HCT116 (cell line): ENCODE measurements at regions not wholly inside any gene's neighbourhood (a gene's known extent, or its start where the extent isn't known, plus 50 kb on each side); places are given as distances from the start of the nearest gene placed in this dataset.

Source experiments
- ATAC-seq: fragments of 200-7000 bp; cut with Tn5 transposase; 2 replicates; pipeline ENCODE4 v1.9.1; 2020; ENCODE audit warnings: mild to moderate bottlenecking, moderate library complexity
- BruUV-seq: library from RNA; stranded (reverse); fragments of 400-500 nt; replicated peaks from 2 replicates; lab custom pipeline; 2021; lab: Mats Ljungman, UMichigan
- CTCF ChIA-PET: fragments of 300-600 bp; sonication (Branson Sonifier 250); formaldehyde crosslinking; loops from one replicate; lab custom pipeline; 2021; ENCODE audit warnings: antibody characterized with exemption; lab: Charles Lee
- POLR2A ChIA-PET: fragments of 300-600, 350-600 bp; sonication (Branson Sonifier 250); formaldehyde crosslinking; loops from one replicate; lab custom pipeline; 2021; ENCODE audit warnings: antibody characterized with exemption; lab: Charles Lee
- RAD21 ChIA-PET, 2 experiments: fragments of 300-600 bp; sonication (Branson Sonifier 250); formaldehyde crosslinking; loops; one replicate each; lab custom pipeline; 2023; ENCODE audit warnings: low total read pairs in 2 of 2; ENCODE audit not compliant: uncharacterized antibody in 2 of 2, unreplicated experiment in 2 of 2, low non-redundant PET in 1 of 2; lab: Charles Lee
- DNase-seq: peaks from one replicate; pipeline ENCODE4 v3.0.0-alpha.2; 2010; ENCODE audit warnings: low read depth, low spot score
- H2AFZ ChIP-seq: fragments of 200-600 bp; shearing (Covaris generic), sonication (generic); 2 replicates; pipeline ENCODE4 v1.6.1; 2017; ENCODE audit warnings: low read depth, mixed run types, mixed read lengths, antibody characterized with exemption, low read length; ENCODE audit not compliant: poor library complexity, severe bottlenecking
- H3K27ac ChIP-seq: 2 replicates; pipeline ENCODE4 v1.5.1; 2012; ENCODE audit warnings: low read depth, low read length
- H3K27me3 ChIP-seq: fragments of 200-600 bp; sonication (generic); 2 replicates; pipeline ENCODE4 v1.6.1; 2016; ENCODE audit warnings: mixed run types, low read length, mixed read lengths; ENCODE audit not compliant: insufficient read depth
- H3K36me3 ChIP-seq, 2 experiments: fragments of 200-500 bp in 1 of 2; fragments of 200-600 bp in 1 of 2; sonication (Bioruptor generic) in 1 of 2; sonication (generic) in 1 of 2; 2 replicates each; pipeline versions ENCODE4 v1.5.1 to v1.6.1; 2014 to 2016; ENCODE audit warnings: low read length in 2 of 2, inconsistent platforms in 1 of 2, mixed read lengths in 1 of 2, mixed run types in 1 of 2; ENCODE audit not compliant: insufficient read depth in 2 of 2, control insufficient read depth in 1 of 2
- H3K4me1 ChIP-seq, 2 experiments: fragments of 200-600 bp in 1 of 2; sonication (generic) in 1 of 2; 2 replicates each; pipeline versions ENCODE4 v1.5.1 to v1.6.1; 2012 to 2017; ENCODE audit warnings: low read length in 2 of 2, inconsistent platforms in 1 of 2, mild to moderate bottlenecking in 1 of 2, mixed read lengths in 1 of 2, mixed run types in 1 of 2, moderate library complexity in 1 of 2; ENCODE audit not compliant: insufficient read depth in 2 of 2, control insufficient read depth in 1 of 2
- H3K4me2 ChIP-seq: fragments of 200-600 bp; sonication (generic); 2 replicates; pipeline ENCODE4 v1.6.1; 2017; ENCODE audit warnings: mixed run types, low read length, mixed read lengths
- H3K4me3 ChIP-seq, 2 experiments: fragments of 200-600 bp in 1 of 2; sonication (generic) in 1 of 2; replicated peaks in 1 of 2; 2 replicates each; pipeline ENCODE4 v1.5.1; 2011 to 2016; ENCODE audit warnings: low read length in 2 of 2, control low read depth in 1 of 2, low read depth in 1 of 2, mild to moderate bottlenecking in 1 of 2, mixed read lengths in 1 of 2, mixed run types in 1 of 2
- H3K79me2 ChIP-seq: fragments of 200-600 bp; sonication (generic); 2 replicates; pipeline ENCODE4 v1.6.1; 2017; ENCODE audit warnings: mild to moderate bottlenecking, mixed run types, low read length, moderate library complexity, mixed read lengths; ENCODE audit not compliant: insufficient read depth
- H3K9ac ChIP-seq: fragments of 200-600 bp; sonication (generic); 2 replicates; pipeline ENCODE4 v1.6.1; 2016; ENCODE audit warnings: low read length, mixed read lengths
- H3K9me2 ChIP-seq: fragments of 200-600 bp; sonication (generic), shearing (Covaris generic); 2 replicates; pipeline ENCODE4 v1.6.1; 2017; ENCODE audit warnings: mixed run types, mild to moderate bottlenecking, moderate library complexity; ENCODE audit not compliant: insufficient read depth
- H3K9me3 ChIP-seq, 2 experiments: fragments of 200-500 bp in 1 of 2; fragments of 200-600 bp in 1 of 2; sonication (Bioruptor generic) in 1 of 2; sonication (generic) in 1 of 2; 2 replicates each; pipeline ENCODE4 v1.6.1; 2014 to 2017; ENCODE audit warnings: low read length in 2 of 2, mixed read lengths in 2 of 2, inconsistent platforms in 1 of 2, low read depth in 1 of 2, mild to moderate bottlenecking in 1 of 2, mixed run types in 1 of 2, moderate library complexity in 1 of 2; ENCODE audit not compliant: control insufficient read depth in 1 of 2, insufficient read depth in 1 of 2
- H4K20me1 ChIP-seq: fragments of 200-600 bp; sonication (generic), shearing (Covaris generic); 2 replicates; pipeline ENCODE4 v1.6.1; 2017; ENCODE audit warnings: mixed run types, mild to moderate bottlenecking, moderate library complexity; ENCODE audit not compliant: insufficient read depth
- EGR1 ChIP-seq: IDR thresholded peaks from 2 replicates; pipeline ENCODE4 v1.6.1; 2012; ENCODE audit warnings: low read depth
- ELF1 ChIP-seq: IDR thresholded peaks from 2 replicates; pipeline ENCODE4 v1.6.1; 2012; ENCODE audit warnings: low read depth, borderline replicate concordance
- FOSL1 ChIP-seq: IDR thresholded peaks from 2 replicates; pipeline ENCODE4 v1.6.1; 2012; ENCODE audit warnings: low read depth
- JUND ChIP-seq: IDR thresholded peaks from 2 replicates; pipeline ENCODE4 v1.6.1; 2012
- RAD21 ChIP-seq: IDR thresholded peaks from 2 replicates; pipeline ENCODE4 v1.6.1; 2012; ENCODE audit warnings: low read depth, mild to moderate bottlenecking
- SIN3A ChIP-seq: IDR thresholded peaks from 2 replicates; pipeline ENCODE4 v1.6.1; 2012; ENCODE audit warnings: low read depth
- SP1 ChIP-seq: IDR thresholded peaks from 2 replicates; pipeline ENCODE4 v1.6.1; 2012; ENCODE audit warnings: low read depth
- TCF7L2 ChIP-seq: IDR thresholded peaks from 2 replicates; pipeline ENCODE4 v1.7.0; 2011; ENCODE audit warnings: borderline replicate concordance, inconsistent platforms; ENCODE audit not compliant: insufficient read depth, insufficient read length; ENCODE audit errors: extremely low read depth
- YY1 ChIP-seq: IDR thresholded peaks from 2 replicates; pipeline ENCODE4 v1.6.1; 2011; ENCODE audit warnings: low read length, low read depth, moderate library complexity, mild to moderate bottlenecking; ENCODE audit not compliant: insufficient replicate concordance; ENCODE audit errors: extremely low read depth
- ZFX ChIP-seq: fragments of 450-650 bp; IDR thresholded peaks from 2 replicates; pipeline ENCODE4 v1.6.1; 2017
- intact Hi-C: fragments of 100-400 bp; cut with micrococcal nuclease; formaldehyde crosslinking; loops from 2 replicates; pipeline ENCODE4 v1.10.0; 2022
- TF ChIP-seq, protein P1 (sequence below), 3 experiments: fragments of 200-600 bp in 1 of 3; sonication (generic) in 1 of 3; IDR thresholded peaks in 2 of 3; conservative IDR thresholded peaks in 1 of 3; 2 replicates each; pipeline ENCODE4 v1.5.1; 2012 to 2017; ENCODE audit warnings: low read depth in 2 of 3, low read length in 2 of 3, antibody characterized with exemption in 1 of 3, borderline replicate concordance in 1 of 3, control low read depth in 1 of 3, mild to moderate bottlenecking in 1 of 3, mixed read lengths in 1 of 3, mixed run types in 1 of 3, moderate library complexity in 1 of 3; ENCODE audit not compliant: insufficient read depth in 1 of 3
- TF ChIP-seq, protein P2 (sequence below): IDR thresholded peaks from 2 replicates; pipeline ENCODE4 v1.6.1; 2011; ENCODE audit warnings: mild to moderate bottlenecking, low read length, moderate library complexity; ENCODE audit not compliant: insufficient replicate concordance; ENCODE audit errors: extremely low read depth
- TF ChIP-seq, protein P3 (sequence below): IDR thresholded peaks from 2 replicates; pipeline ENCODE4 v1.6.1; 2012

DNA sequence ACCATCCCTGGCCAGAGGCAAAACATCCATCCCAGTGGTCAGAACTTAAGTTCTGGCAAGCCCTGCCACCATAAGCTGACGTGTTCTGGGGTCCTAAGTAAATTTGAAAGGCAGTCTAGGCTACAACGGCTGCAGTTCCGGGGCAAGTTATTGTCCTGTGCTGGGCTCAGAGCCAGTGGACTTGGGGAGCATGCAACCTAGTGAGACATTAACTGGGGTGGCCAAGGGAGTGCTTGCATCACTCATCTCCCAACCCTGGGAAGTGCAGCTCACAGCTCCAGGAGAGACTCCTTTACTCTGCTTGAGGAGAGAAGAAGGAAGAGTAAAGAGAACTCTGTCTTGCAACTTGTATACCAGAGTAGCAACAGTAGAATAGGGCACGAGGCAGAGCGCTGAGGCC is 425.4 kb upstream of the PITX2 start:
- CTCF ChIA-PET = no interaction called here
- no peak for DNase-seq
- no peaks in the 10 kb centered on the region for H3K79me2 ChIP-seq
- no peaks in the 10 kb centered on the region for H3K9me3 ChIP-seq
- no TSS peak for BruUV-seq
- no peaks in the 10 kb centered on the region for H3K27me3 ChIP-seq
- H4K20me1 ChIP-seq = no peaks in the 10 kb centered on the region
- H3K4me1 ChIP-seq = no peaks in the 10 kb centered on the region
- POLR2A ChIA-PET = no interaction called here
- no peak overlapping the region for H3K4me2 ChIP-seq
- H2AFZ ChIP-seq = no peak overlapping the region
- RAD21 ChIA-PET = no interaction called here
- no peak for ATAC-seq
- H3K9ac ChIP-seq = no peak overlapping the region
- H3K4me3 ChIP-seq = no peak overlapping the region
- intact Hi-C loops = no loop called here
- H3K36me3 ChIP-seq = no peaks in the 10 kb centered on the region
- no peaks in the 10 kb centered on the region; the same call in 1 of the 2 replicates for H3K9me2 ChIP-seq
- TF ChIP-seq, protein P1, sequence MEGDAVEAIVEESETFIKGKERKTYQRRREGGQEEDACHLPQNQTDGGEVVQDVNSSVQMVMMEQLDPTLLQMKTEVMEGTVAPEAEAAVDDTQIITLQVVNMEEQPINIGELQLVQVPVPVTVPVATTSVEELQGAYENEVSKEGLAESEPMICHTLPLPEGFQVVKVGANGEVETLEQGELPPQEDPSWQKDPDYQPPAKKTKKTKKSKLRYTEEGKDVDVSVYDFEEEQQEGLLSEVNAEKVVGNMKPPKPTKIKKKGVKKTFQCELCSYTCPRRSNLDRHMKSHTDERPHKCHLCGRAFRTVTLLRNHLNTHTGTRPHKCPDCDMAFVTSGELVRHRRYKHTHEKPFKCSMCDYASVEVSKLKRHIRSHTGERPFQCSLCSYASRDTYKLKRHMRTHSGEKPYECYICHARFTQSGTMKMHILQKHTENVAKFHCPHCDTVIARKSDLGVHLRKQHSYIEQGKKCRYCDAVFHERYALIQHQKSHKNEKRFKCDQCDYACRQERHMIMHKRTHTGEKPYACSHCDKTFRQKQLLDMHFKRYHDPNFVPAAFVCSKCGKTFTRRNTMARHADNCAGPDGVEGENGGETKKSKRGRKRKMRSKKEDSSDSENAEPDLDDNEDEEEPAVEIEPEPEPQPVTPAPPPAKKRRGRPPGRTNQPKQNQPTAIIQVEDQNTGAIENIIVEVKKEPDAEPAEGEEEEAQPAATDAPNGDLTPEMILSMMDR (IDR thresholded peaks at IDR 0.05 in 2 of 3, conservative IDR thresholded peaks at IDR 0.05 in 1 of 3; ENCODE audit: borderline replicate concordance in 1 of 3, insufficient read depth in 1 of 3, low read depth in 2 of 3, low read length in 2 of 3) = no peak
- TF ChIP-seq ZFX (no peak), YY1 (no peak), EGR1 (no peak), FOSL1 (no peak), RAD21 (no peak), ELF1 (no peak), SP1 (no peak), TCF7L2 (no peak), SIN3A (no peak), JUND (no peak)
- TF ChIP-seq, protein P2, sequence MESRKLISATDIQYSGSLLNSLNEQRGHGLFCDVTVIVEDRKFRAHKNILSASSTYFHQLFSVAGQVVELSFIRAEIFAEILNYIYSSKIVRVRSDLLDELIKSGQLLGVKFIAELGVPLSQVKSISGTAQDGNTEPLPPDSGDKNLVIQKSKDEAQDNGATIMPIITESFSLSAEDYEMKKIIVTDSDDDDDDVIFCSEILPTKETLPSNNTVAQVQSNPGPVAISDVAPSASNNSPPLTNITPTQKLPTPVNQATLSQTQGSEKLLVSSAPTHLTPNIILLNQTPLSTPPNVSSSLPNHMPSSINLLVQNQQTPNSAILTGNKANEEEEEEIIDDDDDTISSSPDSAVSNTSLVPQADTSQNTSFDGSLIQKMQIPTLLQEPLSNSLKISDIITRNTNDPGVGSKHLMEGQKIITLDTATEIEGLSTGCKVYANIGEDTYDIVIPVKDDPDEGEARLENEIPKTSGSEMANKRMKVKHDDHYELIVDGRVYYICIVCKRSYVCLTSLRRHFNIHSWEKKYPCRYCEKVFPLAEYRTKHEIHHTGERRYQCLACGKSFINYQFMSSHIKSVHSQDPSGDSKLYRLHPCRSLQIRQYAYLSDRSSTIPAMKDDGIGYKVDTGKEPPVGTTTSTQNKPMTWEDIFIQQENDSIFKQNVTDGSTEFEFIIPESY = no peak
- TF ChIP-seq, protein P3, sequence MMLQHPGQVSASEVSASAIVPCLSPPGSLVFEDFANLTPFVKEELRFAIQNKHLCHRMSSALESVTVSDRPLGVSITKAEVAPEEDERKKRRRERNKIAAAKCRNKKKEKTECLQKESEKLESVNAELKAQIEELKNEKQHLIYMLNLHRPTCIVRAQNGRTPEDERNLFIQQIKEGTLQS = no peak
- H3K27ac ChIP-seq = no peak overlapping the region
